ENCODE measurements at regions not wholly inside any gene's neighbourhood (a gene's known extent, or its start where the extent isn't known, plus 50 kb on each side); places are given as distances from the start of the nearest gene placed in this dataset.

DNA sequence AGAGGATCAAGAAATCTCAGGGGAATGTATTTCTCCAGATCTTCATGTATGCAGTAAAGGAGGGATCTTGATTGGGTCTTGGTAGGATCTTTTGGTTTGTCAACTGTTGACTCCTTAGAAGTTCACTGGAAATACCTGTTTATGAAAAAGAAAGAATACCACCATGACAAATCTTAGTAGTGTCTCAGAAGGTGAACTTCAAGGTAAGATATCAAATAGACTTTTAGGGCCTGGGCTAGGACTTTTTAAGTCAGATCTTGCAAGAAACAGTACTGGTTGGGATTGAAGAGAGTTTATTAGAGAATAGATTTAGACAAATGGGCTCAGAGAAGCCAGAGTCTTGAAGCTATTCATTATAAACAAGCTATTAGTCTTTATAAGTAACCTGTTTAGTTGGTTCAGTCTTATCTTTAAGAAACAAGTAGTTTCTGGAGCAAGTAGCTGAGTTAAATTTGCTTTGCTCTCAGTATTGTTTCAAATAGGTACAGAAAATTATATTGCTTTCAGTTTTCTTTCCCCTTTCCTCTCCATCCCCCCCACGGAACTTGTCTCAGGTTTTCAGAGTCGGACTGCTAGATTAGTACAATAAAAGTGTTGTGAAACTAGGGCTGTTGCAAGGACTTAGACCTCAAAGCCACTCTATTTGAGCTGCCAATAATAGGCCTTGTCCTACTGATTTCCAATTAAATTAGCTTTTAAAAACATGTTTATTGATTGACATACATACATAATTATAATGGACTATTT, 529.1 kb upstream of the CITED2 start:
- Histone ChIP-seq H3K4me1 (replicated peaks) (no peaks in the 10 kb centered on the region), H3K27ac (no peak overlapping the region), H3K36me3 (no peaks in the 10 kb centered on the region), H3K4me3 (no peak overlapping the region), H3K27me3 (replicated peaks; ENCODE audit: insufficient read depth) (no peaks in the 10 kb centered on the region), H3K9me3 (no peaks in the 10 kb centered on the region)
- WGBS, result 83% methylated on average over 2 of the region's 2 CpGs
- no peak for DNase-seq (ENCODE audit: low spot score)
- intact Hi-C loops (cut with DNase I), result no loop called here
- TF ChIP-seq POLR2A (IDR thresholded peaks at IDR 0.05) (no peak), POLR2AphosphoS5 (IDR thresholded peaks at IDR 0.05) (no peak), CTCF (IDR thresholded peaks at IDR 0.05) (no peak)

DNA sequence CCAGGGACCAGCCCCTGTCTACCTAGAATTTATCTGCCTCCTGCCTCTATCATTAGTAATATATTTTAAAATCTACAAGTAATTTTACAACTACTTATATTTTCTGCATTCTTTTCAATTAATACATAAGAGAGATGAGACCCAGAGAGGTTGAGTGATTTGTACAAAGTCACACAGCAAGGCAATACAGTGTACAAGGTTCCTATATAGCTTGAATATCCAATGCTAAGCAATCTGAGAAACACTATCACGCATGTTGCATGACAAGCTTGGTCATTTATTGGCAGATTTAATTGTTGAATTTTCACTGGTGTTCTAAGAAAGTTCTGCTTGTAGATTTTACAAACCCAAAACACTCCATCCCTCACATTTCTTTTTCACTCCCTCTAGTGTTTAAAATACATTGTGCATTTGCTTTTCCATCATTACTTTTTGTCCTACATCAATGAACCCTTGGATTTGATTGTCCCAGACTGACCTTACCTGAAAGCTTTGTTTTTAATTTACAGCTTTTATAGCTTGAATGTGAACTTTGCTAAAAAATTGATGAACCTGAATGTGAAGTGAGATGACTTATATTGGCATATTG, 520.9 kb upstream of the CITED2 start:
- WGBS, result 93% methylated on average over 1 of the region's 1 CpG
- DNase-seq (ENCODE audit: low spot score), result no peak
- Histone ChIP-seq H3K4me3 (no peak overlapping the region), H3K36me3 (no peaks in the 10 kb centered on the region), H3K27ac (no peak overlapping the region), H3K4me1 (replicated peaks) (no peaks in the 10 kb centered on the region), H3K9me3 (no peaks in the 10 kb centered on the region), H3K27me3 (replicated peaks; ENCODE audit: insufficient read depth) (no peaks in the 10 kb centered on the region)
- TF ChIP-seq CTCF (IDR thresholded peaks at IDR 0.05) (peak in 1 of 4 experiments; percentile 5), POLR2AphosphoS5 (IDR thresholded peaks at IDR 0.05) (no peak), POLR2A (IDR thresholded peaks at IDR 0.05) (no peak)
- intact Hi-C loops (cut with DNase I), result no loop called here

GRCh38 chr6:139894271-139894670, 519.8 kb upstream of the CITED2 start:
- 87% methylated on average over 8 of the region's 8 CpGs for WGBS
- Histone ChIP-seq H3K36me3 (no peaks in the 10 kb centered on the region), H3K9me3 (no peaks in the 10 kb centered on the region), H3K4me3 (no peak overlapping the region), H3K27me3 (replicated peaks; ENCODE audit: insufficient read depth) (no peaks in the 10 kb centered on the region), H3K4me1 (replicated peaks) (no peaks in the 10 kb centered on the region), H3K27ac (no peak overlapping the region)
- no peak for TF ChIP-seq CTCF (IDR thresholded peaks at IDR 0.05)
- TF ChIP-seq POLR2A (IDR thresholded peaks at IDR 0.05), result no peak
- TF ChIP-seq POLR2AphosphoS5 (IDR thresholded peaks at IDR 0.05), result no peak
- intact Hi-C loops (cut with DNase I), result no loop called here
- DNase-seq (ENCODE audit: low spot score), result no peak

GRCh38 chr6:139891471-139891870, 517.0 kb upstream of the CITED2 start:
- Histone ChIP-seq H3K4me1 (replicated peaks) (no peaks in the 10 kb centered on the region), H3K27ac (no peak overlapping the region), H3K9me3 (no peaks in the 10 kb centered on the region), H3K27me3 (replicated peaks; ENCODE audit: insufficient read depth) (no peaks in the 10 kb centered on the region), H3K4me3 (no peak overlapping the region), H3K36me3 (no peaks in the 10 kb centered on the region)
- no peak for DNase-seq (ENCODE audit: low spot score)
- intact Hi-C loops (cut with DNase I), result no loop called here
- WGBS, result 85% methylated on average over 4 of the region's 4 CpGs
- no peak for TF ChIP-seq CTCF (IDR thresholded peaks at IDR 0.05)
- no peak for TF ChIP-seq POLR2A (IDR thresholded peaks at IDR 0.05)
- TF ChIP-seq POLR2AphosphoS5 (IDR thresholded peaks at IDR 0.05), result no peak

DNA sequence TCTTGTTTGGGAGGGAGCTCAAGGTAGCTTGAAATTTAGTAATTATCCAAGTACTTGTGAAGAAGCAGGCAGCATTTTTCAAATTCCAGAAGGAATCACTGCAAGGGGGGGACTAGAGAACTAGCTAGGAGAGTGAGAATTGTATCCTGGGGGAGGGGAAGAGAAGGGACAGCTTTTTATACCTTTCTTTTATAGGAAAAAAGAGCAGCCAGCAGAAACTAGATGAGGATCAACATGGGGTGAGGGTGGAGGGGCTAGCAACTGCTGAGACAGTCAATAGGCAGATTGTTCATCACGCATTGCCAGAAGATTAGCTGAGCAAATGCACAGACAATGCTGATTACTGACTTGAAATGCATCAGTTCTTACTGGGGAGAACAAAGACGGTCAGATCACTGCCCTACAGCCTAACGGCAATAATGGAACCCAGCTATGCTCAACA, 514.3 kb upstream of the CITED2 start:
- no peak overlapping the region for H3K27ac ChIP-seq
- no peak for DNase-seq (ENCODE audit: low spot score)
- no peak overlapping the region for H3K4me3 ChIP-seq
- no peaks in the 10 kb centered on the region for H3K4me1 ChIP-seq (replicated peaks)
- no peaks in the 10 kb centered on the region for H3K9me3 ChIP-seq
- H3K36me3 ChIP-seq, result no peaks in the 10 kb centered on the region
- intact Hi-C loops (cut with DNase I), result loop anchor here (10.0 kb wide), 1 partner anchor 514 kb away; the partner anchor contains the start of gene CITED2
- TF ChIP-seq CTCF (IDR thresholded peaks at IDR 0.05) (no peak), POLR2AphosphoS5 (IDR thresholded peaks at IDR 0.05) (no peak), POLR2A (IDR thresholded peaks at IDR 0.05) (no peak)
- H3K27me3 ChIP-seq (replicated peaks; ENCODE audit: insufficient read depth), result no peaks in the 10 kb centered on the region
- WGBS, result 78% methylated on average over 3 of the region's 3 CpGs
